ENCODE measurements at regions not wholly inside any gene's neighbourhood (a gene's known extent, or its start where the extent isn't known, plus 50 kb on each side); places are given as distances from the start of the nearest gene placed in this dataset.
"Not testable (repeated sequence)": the region's sequence is repeated elsewhere in the genome, so short reads cannot be mapped to it uniquely, and the experiment has no call there.

DNA sequence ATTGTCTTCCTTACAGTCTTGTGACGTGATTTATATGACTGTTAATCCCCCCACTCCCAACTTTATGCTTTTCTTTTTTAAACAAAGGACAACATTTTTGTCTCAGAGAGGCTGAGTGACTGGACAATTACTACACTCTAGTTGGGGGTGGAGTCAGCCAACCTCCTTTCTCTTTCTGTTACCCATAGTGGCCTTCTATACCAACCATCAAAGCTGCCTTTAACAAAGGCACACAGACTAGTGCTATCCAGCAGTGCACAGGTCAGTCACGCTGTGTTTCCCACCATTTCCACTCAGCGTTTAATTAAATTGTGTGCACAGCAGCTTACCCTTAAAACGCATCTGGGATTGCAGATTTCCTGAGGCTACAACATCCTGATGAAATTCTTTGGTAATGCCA, 186.3 kb downstream of the SPATA31A7 start:
- TF ChIP-seq, protein P1, sequence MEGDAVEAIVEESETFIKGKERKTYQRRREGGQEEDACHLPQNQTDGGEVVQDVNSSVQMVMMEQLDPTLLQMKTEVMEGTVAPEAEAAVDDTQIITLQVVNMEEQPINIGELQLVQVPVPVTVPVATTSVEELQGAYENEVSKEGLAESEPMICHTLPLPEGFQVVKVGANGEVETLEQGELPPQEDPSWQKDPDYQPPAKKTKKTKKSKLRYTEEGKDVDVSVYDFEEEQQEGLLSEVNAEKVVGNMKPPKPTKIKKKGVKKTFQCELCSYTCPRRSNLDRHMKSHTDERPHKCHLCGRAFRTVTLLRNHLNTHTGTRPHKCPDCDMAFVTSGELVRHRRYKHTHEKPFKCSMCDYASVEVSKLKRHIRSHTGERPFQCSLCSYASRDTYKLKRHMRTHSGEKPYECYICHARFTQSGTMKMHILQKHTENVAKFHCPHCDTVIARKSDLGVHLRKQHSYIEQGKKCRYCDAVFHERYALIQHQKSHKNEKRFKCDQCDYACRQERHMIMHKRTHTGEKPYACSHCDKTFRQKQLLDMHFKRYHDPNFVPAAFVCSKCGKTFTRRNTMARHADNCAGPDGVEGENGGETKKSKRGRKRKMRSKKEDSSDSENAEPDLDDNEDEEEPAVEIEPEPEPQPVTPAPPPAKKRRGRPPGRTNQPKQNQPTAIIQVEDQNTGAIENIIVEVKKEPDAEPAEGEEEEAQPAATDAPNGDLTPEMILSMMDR (IDR thresholded peaks at IDR 0.05) = not testable (repeated sequence)
- not testable (repeated sequence) for TF ChIP-seq POLR2A (IDR thresholded peaks at IDR 0.05)
